CD4-positive, alpha-beta memory T cell (primary cell): ENCODE measurements at regions not wholly inside any gene's neighbourhood (a gene's known extent, or its start where the extent isn't known, plus 50 kb on each side); places are given as distances from the start of the nearest gene placed in this dataset.

Experiments
- CTCF ChIA-PET: fragments of 350-600 bp; sonication (Branson Sonifier 250); formaldehyde crosslinking; loops from one replicate; lab custom pipeline; 2021; ENCODE audit warnings: inconsistent platforms; ENCODE audit not compliant: partially characterized antibody; lab: Charles Lee
- POLR2A ChIA-PET: fragments of 350-600 bp; sonication (Branson Sonifier 250); formaldehyde crosslinking; loops from one replicate; lab custom pipeline; 2021; ENCODE audit not compliant: partially characterized antibody; lab: Charles Lee
- DNase-seq, 5 donors: peaks; one replicate each; pipeline versions ENCODE4 v3.0.0 to v3.0.0-alpha.2; 2020 to 2022; ENCODE audit warnings: mixed read lengths in 1 of 5
- H3K27ac ChIP-seq: one replicate; pipeline ENCODE4 v1.7.0; 2013; ENCODE audit warnings: low read depth, low read length
- H3K27me3 ChIP-seq: 2 replicates; pipeline ENCODE4 v1.7.0; 2013; ENCODE audit warnings: mild to moderate bottlenecking, low read length, moderate library complexity; ENCODE audit not compliant: insufficient read depth
- H3K36me3 ChIP-seq: 2 replicates; pipeline ENCODE4 v1.7.0; 2013; ENCODE audit warnings: mild to moderate bottlenecking, low read length, moderate library complexity; ENCODE audit not compliant: insufficient read depth
- H3K4me1 ChIP-seq: 2 replicates; pipeline ENCODE4 v1.7.0; 2013; ENCODE audit warnings: mild to moderate bottlenecking, low read length, moderate library complexity; ENCODE audit not compliant: insufficient read depth
- H3K4me3 ChIP-seq, 2 donors: one replicate each; pipeline ENCODE4 v1.7.0; 2013; ENCODE audit warnings: low read length in 2 of 2, mild to moderate bottlenecking in 1 of 2
- H3K9me3 ChIP-seq, 2 donors: one replicate each; pipeline ENCODE4 v1.7.0; 2013; ENCODE audit warnings: low read length in 2 of 2, control low read depth in 1 of 2; ENCODE audit not compliant: control insufficient read depth in 1 of 2
- H3K27ac Mint-ChIP-seq, 7 donors: one replicate each; pipeline ENCODE4 v1.8.0; 2020 to 2021; ENCODE audit warnings: mixed read lengths in 7 of 7, mild to moderate bottlenecking in 6 of 7, inconsistent platforms in 3 of 7, moderate library complexity in 3 of 7
- H3K27me3 Mint-ChIP-seq, 2 donors: one replicate each; pipeline ENCODE4 v1.8.0; 2020 to 2021; ENCODE audit warnings: mixed read lengths in 2 of 2
- H3K36me3 Mint-ChIP-seq, 2 donors: one replicate each; pipeline ENCODE4 v1.8.0; 2020 to 2021; ENCODE audit warnings: mixed read lengths in 2 of 2, inconsistent platforms in 1 of 2, mild to moderate bottlenecking in 1 of 2
- H3K4me1 Mint-ChIP-seq, 4 donors: one replicate each; pipeline ENCODE4 v1.8.0; 2020 to 2021; ENCODE audit warnings: mixed read lengths in 4 of 4, mild to moderate bottlenecking in 1 of 4
- H3K4me3 Mint-ChIP-seq, 8 donors: one replicate each; pipeline ENCODE4 v1.8.0; 2020 to 2021; ENCODE audit warnings: mixed read lengths in 8 of 8, mild to moderate bottlenecking in 7 of 8, moderate library complexity in 6 of 8, inconsistent platforms in 3 of 8
- H3K9me3 Mint-ChIP-seq, 8 donors: one replicate each; pipeline ENCODE4 v1.8.0; 2020 to 2021; ENCODE audit warnings: mixed read lengths in 8 of 8, mild to moderate bottlenecking in 5 of 8, inconsistent platforms in 3 of 8, moderate library complexity in 1 of 8
- intact Hi-C: fragments of 100-400 bp; cut with micrococcal nuclease; formaldehyde crosslinking; loops from one replicate; pipeline ENCODE4 v1.15.1; 2023

GRCh38 chr16:86294535-86295196 lies 215.7 kb upstream of the FOXF1 start:
- no peak overlapping the region for H3K27ac ChIP-seq
- H3K36me3 ChIP-seq: no peaks in the 10 kb centered on the region
- Mint-ChIP-seq H3K9me3 (peaks cover 0 to 11% (median 0%) of the 10 kb centered on the region in 8 donors), H3K27ac (no peak overlapping the region), H3K27me3 (peaks cover 55 to 57% of the 10 kb centered on the region in 2 donors), H3K4me3 (no peak overlapping the region), H3K36me3 (no peaks in the 10 kb centered on the region), H3K4me1 (no peaks in the 10 kb centered on the region)
- peaks cover 7% of the 10 kb centered on the region for H3K27me3 ChIP-seq
- H3K4me1 ChIP-seq: no peaks in the 10 kb centered on the region
- H3K9me3 ChIP-seq: no peaks in the 10 kb centered on the region
- CTCF ChIA-PET: no interaction called here
- no peak overlapping the region for H3K4me3 ChIP-seq
- POLR2A ChIA-PET: no interaction called here
- intact Hi-C loops: no loop called here
- no peak for DNase-seq

DNA sequence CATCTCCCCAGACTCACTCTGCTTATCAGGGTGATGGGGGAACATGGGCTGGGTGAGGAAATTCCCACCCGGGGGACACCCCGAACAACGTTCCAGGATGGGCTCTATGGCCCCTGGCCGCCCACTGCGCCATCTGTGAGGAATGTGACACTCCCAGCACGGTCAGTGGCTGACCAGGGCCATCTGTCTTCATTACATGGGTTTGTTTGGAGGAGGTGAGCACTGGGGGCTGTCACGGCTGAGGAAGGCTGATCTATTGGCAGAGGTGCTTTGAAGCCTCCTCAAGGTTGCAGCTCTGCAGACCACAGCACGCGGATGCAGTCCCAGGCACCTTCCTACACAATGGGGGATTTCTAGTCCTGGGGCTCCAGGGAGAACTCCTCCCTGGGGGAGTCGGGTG lies 214.1 kb upstream of the FOXF1 start:
- Mint-ChIP-seq H3K27ac (no peak overlapping the region), H3K36me3 (no peaks in the 10 kb centered on the region), H3K27me3 (peaks cover 48 to 52% of the 10 kb centered on the region in 2 donors), H3K4me3 (no peak overlapping the region), H3K9me3 (peaks cover 0 to 10% (median 0%) of the 10 kb centered on the region in 8 donors), H3K4me1 (peaks cover 0 to 3% (median 0%) of the 10 kb centered on the region in 4 donors)
- CTCF ChIA-PET: no interaction called here
- Histone ChIP-seq H3K4me3 (no peak overlapping the region), H3K27me3 (no peaks in the 10 kb centered on the region), H3K36me3 (no peaks in the 10 kb centered on the region), H3K27ac (no peak overlapping the region), H3K4me1 (no peaks in the 10 kb centered on the region), H3K9me3 (no peaks in the 10 kb centered on the region)
- intact Hi-C loops: no loop called here
- POLR2A ChIA-PET: no interaction called here
- no peak for DNase-seq

DNA sequence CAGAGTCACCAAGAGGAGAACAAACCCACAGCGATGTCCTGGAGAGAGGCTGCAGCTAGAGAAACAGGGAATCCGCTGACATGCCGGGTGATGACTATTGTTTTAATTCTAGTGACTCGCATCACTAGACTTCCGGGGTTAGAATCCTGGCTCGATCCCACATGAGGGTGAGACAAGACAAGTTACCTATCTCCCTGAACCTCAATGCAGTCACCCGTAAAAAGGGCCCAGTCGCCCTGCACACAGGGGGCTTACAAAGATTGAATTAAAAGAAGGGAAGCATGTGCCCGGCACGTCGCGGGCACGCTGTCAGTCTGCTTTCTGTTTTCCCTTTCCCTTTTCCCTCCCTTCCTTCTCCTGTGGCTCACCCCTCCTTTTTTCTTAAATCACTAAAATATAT lies 212.9 kb upstream of the FOXF1 start:
- no peak overlapping the region for H3K27ac Mint-ChIP-seq
- Histone ChIP-seq H3K27me3 (no peaks in the 10 kb centered on the region), H3K4me3 (no peak overlapping the region), H3K4me1 (no peaks in the 10 kb centered on the region), H3K36me3 (no peaks in the 10 kb centered on the region), H3K27ac (no peak overlapping the region), H3K9me3 (no peaks in the 10 kb centered on the region)
- peaks cover 0 to 3% (median 0%) of the 10 kb centered on the region in 4 donors for H3K4me1 Mint-ChIP-seq
- H3K27me3 Mint-ChIP-seq: peaks cover 44 to 49% of the 10 kb centered on the region in 2 donors
- peaks cover 0 to 6% (median 0%) of the 10 kb centered on the region in 8 donors for H3K9me3 Mint-ChIP-seq
- CTCF ChIA-PET: no interaction called here
- intact Hi-C loops: no loop called here
- H3K4me3 Mint-ChIP-seq: peak overlapping the region in 4 of 8 donors; percentile 10 to 60 (median 32)
- H3K36me3 Mint-ChIP-seq: no peaks in the 10 kb centered on the region
- POLR2A ChIA-PET: no interaction called here
- DNase-seq: no peak

GRCh38 chr16:86297866-86298757 lies 212.2 kb upstream of the FOXF1 start:
- no peak for DNase-seq
- H3K36me3 ChIP-seq: no peaks in the 10 kb centered on the region
- no peaks in the 10 kb centered on the region for H3K36me3 Mint-ChIP-seq
- H3K27me3 Mint-ChIP-seq: peaks cover 40 to 46% of the 10 kb centered on the region in 2 donors
- H3K4me1 ChIP-seq: no peaks in the 10 kb centered on the region
- no peaks in the 10 kb centered on the region for H3K9me3 ChIP-seq
- H3K27ac ChIP-seq: no peak overlapping the region
- intact Hi-C loops: no loop called here
- CTCF ChIA-PET: no interaction called here
- no peak overlapping the region for H3K4me3 ChIP-seq
- H3K27me3 ChIP-seq: no peaks in the 10 kb centered on the region
- no peak overlapping the region for H3K27ac Mint-ChIP-seq
- H3K9me3 Mint-ChIP-seq: peaks cover 0 to 6% (median 0%) of the 10 kb centered on the region in 8 donors
- H3K4me3 Mint-ChIP-seq: peak overlapping the region in 4 of 8 donors; percentile 10 to 60 (median 38)
- H3K4me1 Mint-ChIP-seq: peaks cover 0 to 3% (median 0%) of the 10 kb centered on the region in 4 donors
- POLR2A ChIA-PET: no interaction called here

GRCh38 chr16:86298758-86299134 lies 211.6 kb upstream of the FOXF1 start:
- no peaks in the 10 kb centered on the region for H3K36me3 Mint-ChIP-seq
- H3K27me3 Mint-ChIP-seq: peaks cover 38 to 43% of the 10 kb centered on the region in 2 donors
- Histone ChIP-seq H3K36me3 (no peaks in the 10 kb centered on the region), H3K4me3 (no peak overlapping the region), H3K9me3 (no peaks in the 10 kb centered on the region), H3K27me3 (no peaks in the 10 kb centered on the region), H3K4me1 (no peaks in the 10 kb centered on the region), H3K27ac (no peak overlapping the region)
- intact Hi-C loops: no loop called here
- H3K27ac Mint-ChIP-seq: no peak overlapping the region
- peaks cover 0 to 3% (median 0%) of the 10 kb centered on the region in 4 donors for H3K4me1 Mint-ChIP-seq
- peaks cover 0 to 6% (median 0%) of the 10 kb centered on the region in 8 donors for H3K9me3 Mint-ChIP-seq
- CTCF ChIA-PET: no interaction called here
- DNase-seq: no peak
- no peak overlapping the region for H3K4me3 Mint-ChIP-seq
- POLR2A ChIA-PET: no interaction called here

DNA sequence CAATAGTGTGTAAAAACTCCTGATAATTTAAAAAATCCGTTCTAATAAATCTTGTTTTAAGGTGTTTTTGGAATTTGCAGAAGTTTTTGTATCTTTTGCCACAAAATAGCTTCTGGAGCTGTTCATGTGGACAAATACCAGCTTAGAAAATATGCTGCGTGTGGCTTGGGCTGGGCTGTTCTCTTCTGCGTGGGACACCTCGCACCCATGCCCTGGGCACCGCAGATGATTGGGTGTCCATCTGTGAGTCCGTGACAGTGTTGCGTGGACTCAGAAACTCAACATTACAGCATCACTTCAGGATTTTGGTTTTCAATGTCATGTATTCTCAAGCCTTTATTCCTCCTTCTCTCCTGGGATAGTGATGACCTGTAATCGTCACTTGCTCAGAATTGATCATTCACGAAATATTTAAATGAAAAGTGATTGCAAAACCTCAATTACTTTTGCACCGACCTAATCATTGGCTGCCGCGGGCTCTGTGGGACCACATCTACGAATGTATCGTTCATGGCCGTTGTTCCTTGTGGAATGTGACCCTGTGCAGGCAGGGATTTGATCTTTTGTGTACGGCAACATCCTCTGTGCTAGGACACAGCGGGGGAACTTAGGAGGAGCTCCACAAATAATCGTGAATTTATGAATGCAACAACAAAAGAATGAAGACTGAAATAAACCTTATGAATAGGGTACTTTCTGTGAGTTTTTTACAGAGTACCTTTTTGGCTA lies 210.3 kb upstream of the FOXF1 start:
- Histone ChIP-seq H3K27me3 (no peaks in the 10 kb centered on the region), H3K36me3 (no peaks in the 10 kb centered on the region), H3K4me1 (no peaks in the 10 kb centered on the region), H3K4me3 (no peak overlapping the region), H3K27ac (no peak overlapping the region), H3K9me3 (no peaks in the 10 kb centered on the region)
- peaks cover 38 to 41% of the 10 kb centered on the region in 2 donors for H3K27me3 Mint-ChIP-seq
- intact Hi-C loops: no loop called here
- peaks cover 0 to 6% (median 0%) of the 10 kb centered on the region in 8 donors for H3K9me3 Mint-ChIP-seq
- ChIA-PET CTCF (no interaction called here), POLR2A (no interaction called here)
- no peak overlapping the region for H3K4me3 Mint-ChIP-seq
- no peak overlapping the region for H3K27ac Mint-ChIP-seq
- peaks cover 0 to 3% (median 0%) of the 10 kb centered on the region in 4 donors for H3K4me1 Mint-ChIP-seq
- no peaks in the 10 kb centered on the region for H3K36me3 Mint-ChIP-seq
- DNase-seq: no peak
